NT2/D1 (cell line): ENCODE measurements at regions not wholly inside any gene's neighbourhood (a gene's known extent, or its start where the extent isn't known, plus 50 kb on each side); places are given as distances from the start of the nearest gene placed in this dataset.

ENCODE experiments used
- SUZ12 ChIP-seq: IDR thresholded peaks from 2 replicates; pipeline ENCODE4 v1.6.1; 2011; ENCODE audit not compliant: insufficient read length, insufficient read depth; ENCODE audit errors: extremely low read depth
- YY1 ChIP-seq: IDR thresholded peaks from 2 replicates; pipeline ENCODE4 v1.6.1; 2011; ENCODE audit not compliant: insufficient read length, insufficient read depth
- ZNF274 ChIP-seq: IDR thresholded peaks from 2 replicates; pipeline ENCODE4 v1.6.1; 2011; ENCODE audit warnings: mild to moderate bottlenecking, low read depth, low read length

DNA sequence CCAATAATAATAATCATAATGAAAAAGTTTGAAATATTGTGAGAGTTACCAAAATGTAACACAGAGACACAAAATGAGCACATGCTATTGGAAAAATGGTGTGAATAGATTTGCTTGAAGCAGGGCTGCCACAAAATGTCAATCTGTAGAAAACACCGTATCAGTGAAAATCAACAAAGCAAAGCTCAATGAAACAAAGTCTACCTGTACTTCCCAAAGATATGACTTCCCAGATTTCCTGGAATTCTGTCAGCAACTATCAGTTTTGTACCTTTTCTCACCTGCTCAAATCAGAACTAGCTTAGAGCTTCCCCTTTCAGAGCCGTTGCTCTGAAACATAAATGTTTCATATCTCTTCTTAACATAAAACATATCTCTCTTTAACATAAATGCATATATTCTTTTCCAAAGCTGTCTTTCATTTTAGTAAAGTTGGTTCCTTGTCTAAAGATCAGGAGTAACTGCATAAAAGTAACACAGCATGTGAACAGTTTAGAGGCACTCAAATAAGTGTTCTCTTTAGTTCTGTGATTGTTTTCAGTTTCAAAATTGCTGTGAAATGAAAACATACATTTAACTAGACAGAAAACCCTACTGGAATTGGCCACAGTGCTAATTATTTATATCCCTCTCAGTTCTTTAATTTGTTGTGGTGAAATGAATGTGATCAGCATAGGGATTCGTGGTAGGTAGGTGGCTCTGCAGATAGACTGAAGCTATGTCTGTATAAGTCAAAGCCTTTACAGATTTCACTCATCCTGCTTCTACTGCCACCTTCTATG lies 262.5 kb downstream of the KCNJ3 start:
- no peak for TF ChIP-seq YY1
- no peak for TF ChIP-seq ZNF274
- no peak for TF ChIP-seq SUZ12
